H7 (cell line): ENCODE measurements at regions not wholly inside any gene's neighbourhood (a gene's known extent, or its start where the extent isn't known, plus 50 kb on each side); places are given as distances from the start of the nearest gene placed in this dataset.

Experiments used
- DNase-seq: peaks from one replicate; pipeline ENCODE4 v3.0.0; 2012
- H3K27me3 ChIP-seq: 2 replicates; pipeline ENCODE4 v1.6.0; 2011; ENCODE audit warnings: mild to moderate bottlenecking, low read length; ENCODE audit not compliant: control insufficient read depth, insufficient read depth
- H3K36me3 ChIP-seq: replicated peaks from 2 replicates; pipeline ENCODE4 v1.5.1; 2011; ENCODE audit warnings: low read length; ENCODE audit not compliant: control insufficient read depth, insufficient read depth
- H3K4me3 ChIP-seq: 2 replicates; pipeline ENCODE4 v1.5.1; 2011; ENCODE audit warnings: low read depth, mild to moderate bottlenecking, control low read depth, low read length, moderate library complexity; ENCODE audit not compliant: insufficient read depth

GRCh38 chr14:98605043-98605442 is 667.0 kb downstream of the BCL11B start:
- Histone ChIP-seq H3K36me3 (no peaks in the 10 kb centered on the region), H3K27me3 (no peaks in the 10 kb centered on the region), H3K4me3 (no peak overlapping the region)
- no peak for DNase-seq

DNA sequence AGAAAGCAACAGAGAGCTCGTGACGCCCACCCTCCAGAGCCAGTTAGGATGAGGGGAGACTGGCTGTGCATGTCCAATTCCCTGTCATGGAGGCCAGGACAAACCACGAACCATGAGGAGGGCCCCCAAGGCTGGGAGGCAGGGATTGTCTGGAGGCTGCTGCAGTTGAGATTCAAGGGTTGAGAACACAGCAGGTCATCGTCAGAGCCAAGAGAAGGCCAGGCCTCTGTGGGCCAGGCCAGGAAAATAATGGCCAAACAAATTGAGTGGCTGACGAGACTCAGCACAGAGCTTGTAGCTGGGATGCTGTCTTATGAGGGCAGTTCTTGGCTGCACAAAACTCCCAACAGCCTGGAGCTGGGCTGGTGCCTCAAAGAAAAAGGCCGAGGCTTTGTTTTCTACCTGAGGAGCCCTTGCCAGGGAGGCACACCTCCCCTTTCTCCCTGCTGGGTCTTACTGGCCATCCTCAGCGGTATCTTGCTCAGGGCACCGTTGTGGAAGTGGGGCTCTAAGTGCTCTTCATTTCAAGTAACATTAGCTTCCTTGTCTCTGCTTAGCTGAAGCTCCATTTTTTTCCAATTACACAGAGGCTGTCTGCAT is 665.9 kb downstream of the BCL11B start:
- Histone ChIP-seq H3K4me3 (no peak overlapping the region), H3K36me3 (no peaks in the 10 kb centered on the region), H3K27me3 (no peaks in the 10 kb centered on the region)
- DNase-seq = no peak

DNA sequence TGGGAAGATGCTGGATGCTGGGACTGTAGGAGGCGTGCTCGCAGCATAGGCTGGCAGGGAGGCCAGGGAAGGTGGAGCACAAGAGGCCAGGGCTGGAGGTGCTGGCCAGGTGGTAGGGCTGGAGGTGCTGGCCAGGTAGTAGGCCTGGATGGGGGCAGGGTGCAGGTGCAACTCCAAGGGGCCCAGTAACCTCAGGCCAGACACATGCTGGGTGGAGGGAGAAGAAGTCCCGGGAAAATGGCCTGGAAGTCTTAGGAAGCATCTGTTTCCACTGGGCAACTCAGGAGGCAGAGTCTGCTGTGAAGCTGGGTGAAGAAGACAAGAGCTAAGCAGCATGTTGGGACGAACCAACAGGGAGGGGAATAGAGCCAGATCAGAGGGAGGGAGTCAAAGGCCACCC is 665.2 kb downstream of the BCL11B start:
- Histone ChIP-seq H3K4me3 (no peak overlapping the region), H3K27me3 (no peaks in the 10 kb centered on the region), H3K36me3 (no peaks in the 10 kb centered on the region)
- no peak for DNase-seq

DNA sequence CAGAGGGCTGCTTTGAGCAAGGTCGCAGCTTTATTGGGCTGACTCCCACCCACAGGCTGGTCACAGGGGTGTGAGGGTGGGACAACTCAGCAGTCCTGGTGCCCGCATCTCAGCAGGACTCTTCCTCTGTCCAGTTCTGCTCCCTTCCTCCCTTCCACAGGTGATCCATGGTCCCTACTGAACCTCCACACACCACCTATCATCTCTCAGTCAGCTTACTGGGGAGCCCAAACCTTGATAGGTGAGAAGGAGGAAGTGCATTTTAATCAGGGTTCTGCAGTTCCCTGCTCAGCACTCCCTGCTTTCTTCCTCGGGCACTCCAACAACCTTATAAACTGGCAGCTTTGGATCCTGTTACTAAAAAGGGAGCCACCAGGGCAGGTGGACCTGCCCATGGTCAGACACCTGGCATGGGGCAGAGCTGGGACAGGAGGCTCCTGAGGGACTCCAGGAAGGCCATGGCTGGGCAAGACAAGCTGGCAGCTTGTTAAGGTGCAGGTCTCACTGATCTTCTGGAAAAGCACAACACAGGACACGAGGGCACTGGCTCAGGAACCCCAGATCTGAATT is 664.6 kb downstream of the BCL11B start:
- Histone ChIP-seq H3K27me3 (no peaks in the 10 kb centered on the region), H3K36me3 (no peaks in the 10 kb centered on the region), H3K4me3 (no peak overlapping the region)
- DNase-seq = no peak

GRCh38 chr14:98608071-98609060 is 663.6 kb downstream of the BCL11B start:
- H3K4me3 ChIP-seq = no peak overlapping the region
- no peaks in the 10 kb centered on the region for H3K36me3 ChIP-seq
- H3K27me3 ChIP-seq = no peaks in the 10 kb centered on the region
- no peak for DNase-seq

DNA sequence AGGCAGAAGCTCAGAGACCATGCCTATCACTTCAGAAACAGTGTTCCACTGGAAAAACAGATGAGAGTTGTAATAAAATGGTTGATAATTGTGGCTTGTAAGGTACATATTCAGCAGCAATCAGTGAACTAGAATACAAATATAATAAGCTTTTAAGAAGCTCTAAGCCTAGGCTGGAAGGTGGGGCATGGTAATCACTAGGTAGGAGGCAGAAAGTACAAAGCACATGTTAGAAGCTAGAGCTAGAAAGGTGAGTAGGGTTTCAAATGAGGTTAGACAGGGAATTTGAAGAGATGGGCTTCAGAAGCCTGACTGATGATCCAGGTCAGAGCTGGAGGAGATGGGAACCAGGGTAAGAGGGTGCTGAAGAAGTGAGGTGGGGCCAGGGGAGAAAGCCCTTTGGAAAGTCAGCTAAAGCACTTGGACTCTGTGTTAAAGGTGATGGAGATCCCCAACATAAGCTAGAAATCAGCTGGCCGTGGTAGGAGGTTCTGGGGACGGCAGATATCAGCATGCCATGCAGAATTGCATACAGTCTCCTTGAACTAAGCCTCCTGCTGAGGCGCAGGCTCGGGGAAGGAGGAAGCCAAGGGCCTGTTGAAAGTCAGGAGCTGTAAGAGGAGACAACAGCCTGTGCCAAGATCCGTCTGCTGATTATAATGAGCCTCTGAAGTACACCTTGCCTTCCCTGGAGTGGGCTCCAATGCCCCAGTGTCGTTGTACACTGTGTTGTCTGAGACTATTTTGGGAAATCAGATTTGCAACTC is 659.4 kb downstream of the BCL11B start:
- Histone ChIP-seq H3K27me3 (no peaks in the 10 kb centered on the region), H3K4me3 (no peak overlapping the region), H3K36me3 (no peaks in the 10 kb centered on the region)
- DNase-seq = no peak

- H3K36me3 ChIP-seq = no peaks in the 10 kb centered on the region
- H3K27me3 ChIP-seq = no peaks in the 10 kb centered on the region
- no peak for DNase-seq
- H3K4me3 ChIP-seq = no peak overlapping the region
Measured at GRCh38 chr14:98614741-98615140, 657.3 kb downstream of the BCL11B start.

- Histone ChIP-seq H3K36me3 (no peaks in the 10 kb centered on the region), H3K4me3 (no peak overlapping the region), H3K27me3 (no peaks in the 10 kb centered on the region)
- DNase-seq = no peak
Measured at GRCh38 chr14:98622208-98623051, 649.6 kb downstream of the BCL11B start.

GRCh38 chr14:98623788-98624415 is 648.1 kb downstream of the BCL11B start:
- no peak for DNase-seq
- H3K27me3 ChIP-seq = no peaks in the 10 kb centered on the region
- H3K4me3 ChIP-seq = no peak overlapping the region
- no peaks in the 10 kb centered on the region for H3K36me3 ChIP-seq

DNA sequence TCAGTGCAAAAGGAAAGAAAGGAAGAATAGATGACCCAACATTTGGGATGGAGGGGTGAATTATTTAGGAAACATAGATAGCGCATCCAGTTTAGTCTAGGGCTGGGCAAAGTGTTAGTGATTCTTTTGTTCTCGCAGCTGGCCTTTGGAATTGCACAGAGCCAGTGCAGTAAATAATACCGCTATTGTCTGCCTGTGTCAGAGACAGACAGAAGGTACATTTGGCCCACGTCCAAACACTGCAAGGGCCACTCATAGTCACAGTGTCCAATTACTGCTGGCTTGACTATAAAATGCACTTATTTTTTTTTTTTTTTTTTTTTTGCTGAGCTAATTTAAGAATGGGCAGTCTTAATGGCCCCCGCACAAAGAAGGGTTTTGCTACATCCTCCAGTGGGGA is 638.6 kb downstream of the BCL11B start:
- Histone ChIP-seq H3K4me3 (no peak overlapping the region), H3K27me3 (no peaks in the 10 kb centered on the region), H3K36me3 (no peaks in the 10 kb centered on the region)
- no peak for DNase-seq

- DNase-seq = no peak
Measured at GRCh38 chr14:98634043-98634820, 637.8 kb downstream of the BCL11B start.

DNA sequence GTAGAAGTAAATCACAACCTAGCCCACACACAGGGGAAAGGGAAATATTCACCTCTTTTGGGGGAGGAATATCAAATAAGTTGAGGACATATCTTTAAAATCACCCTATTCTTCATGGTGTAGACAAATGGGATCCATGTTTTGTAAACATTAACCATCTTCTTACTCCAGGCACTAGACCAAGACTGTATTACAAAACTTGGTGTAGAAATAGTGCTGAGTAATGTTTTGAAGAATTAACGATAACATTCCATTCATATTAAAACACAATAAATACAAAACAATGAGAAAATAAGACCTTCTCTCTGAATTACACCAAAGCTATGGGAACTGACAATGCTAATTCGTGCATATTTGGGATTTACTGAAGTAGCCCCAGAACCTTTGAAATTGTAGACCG is 633.6 kb downstream of the BCL11B start:
- no peak for DNase-seq
- Histone ChIP-seq H3K36me3 (no peaks in the 10 kb centered on the region), H3K27me3 (no peaks in the 10 kb centered on the region), H3K4me3 (no peak overlapping the region)

More at GRCh38 chr14:98634043-98634820, 637.8 kb downstream of the BCL11B start:
- Histone ChIP-seq H3K27me3 (no peaks in the 10 kb centered on the region), H3K36me3 (no peaks in the 10 kb centered on the region), H3K4me3 (no peak overlapping the region)

GRCh38 chr14:98647754-98648153 is 624.2 kb downstream of the BCL11B start:
- Histone ChIP-seq H3K36me3 (no peaks in the 10 kb centered on the region), H3K4me3 (no peak overlapping the region), H3K27me3 (no peaks in the 10 kb centered on the region)
- no peak for DNase-seq
